ENCODE measurements at regions not wholly inside any gene's neighbourhood (a gene's known extent, or its start where the extent isn't known, plus 50 kb on each side); places are given as distances from the start of the nearest gene placed in this dataset.

GRCh38 chr13:103273825-103274224 lies 207.6 kb upstream of the SLC10A2 start:
- H3K27ac Mint-ChIP-seq (ENCODE audit: unreplicated experiment): no peak overlapping the region
- H3K4me1 Mint-ChIP-seq (ENCODE audit: low read depth): peaks cover 2% of the 10 kb centered on the region
- no peak overlapping the region for H3K4me3 Mint-ChIP-seq (ENCODE audit: unreplicated experiment)
- no peaks in the 10 kb centered on the region for H3K9me3 Mint-ChIP-seq (ENCODE audit: low read depth)
- H3K27me3 Mint-ChIP-seq (ENCODE audit: low read depth): no peaks in the 10 kb centered on the region
- no peak for DNase-seq (ENCODE audit: low spot score)
- no peaks in the 10 kb centered on the region for H3K36me3 Mint-ChIP-seq (ENCODE audit: low read depth)
- no peak for TF ChIP-seq CTCF (IDR thresholded peaks at IDR 0.05)

- no peak overlapping the region for H3K4me3 Mint-ChIP-seq (ENCODE audit: unreplicated experiment)
- no peak for DNase-seq (ENCODE audit: low spot score)
- no peaks in the 10 kb centered on the region for H3K27me3 Mint-ChIP-seq (ENCODE audit: low read depth)
- H3K4me1 Mint-ChIP-seq (ENCODE audit: low read depth): peaks cover 2% of the 10 kb centered on the region
- H3K27ac Mint-ChIP-seq (ENCODE audit: unreplicated experiment): no peak overlapping the region
- no peaks in the 10 kb centered on the region for H3K36me3 Mint-ChIP-seq (ENCODE audit: low read depth)
- H3K9me3 Mint-ChIP-seq (ENCODE audit: low read depth): peaks cover under 1% of the 10 kb centered on the region
- no peak for TF ChIP-seq CTCF (IDR thresholded peaks at IDR 0.05)
Measured at GRCh38 chr13:103272770-103273169, 206.6 kb upstream of the SLC10A2 start.

GRCh38 chr13:103263448-103263847 lies 197.2 kb upstream of the SLC10A2 start:
- H3K4me3 Mint-ChIP-seq (ENCODE audit: unreplicated experiment): no peak overlapping the region
- no peak for TF ChIP-seq CTCF (IDR thresholded peaks at IDR 0.05)

GRCh38 chr13:103255587-103256301 lies 189.5 kb upstream of the SLC10A2 start:
- peaks cover 2% of the 10 kb centered on the region for H3K9me3 Mint-ChIP-seq (ENCODE audit: low read depth)
- H3K36me3 Mint-ChIP-seq (ENCODE audit: low read depth): no peaks in the 10 kb centered on the region
- no peaks in the 10 kb centered on the region for H3K4me1 Mint-ChIP-seq (ENCODE audit: low read depth)
- no peak for DNase-seq (ENCODE audit: low spot score)
- no peak for TF ChIP-seq CTCF (IDR thresholded peaks at IDR 0.05)
- no peak overlapping the region for H3K4me3 Mint-ChIP-seq (ENCODE audit: unreplicated experiment)
- H3K27me3 Mint-ChIP-seq (ENCODE audit: low read depth): no peaks in the 10 kb centered on the region
- no peak overlapping the region for H3K27ac Mint-ChIP-seq (ENCODE audit: unreplicated experiment)

More at GRCh38 chr13:103263448-103263847, 197.2 kb upstream of the SLC10A2 start:
- peaks cover 12% of the 10 kb centered on the region for H3K4me1 Mint-ChIP-seq (ENCODE audit: low read depth)
- H3K9me3 Mint-ChIP-seq (ENCODE audit: low read depth): peaks cover 26% of the 10 kb centered on the region
- peaks cover 10% of the 10 kb centered on the region for H3K36me3 Mint-ChIP-seq (ENCODE audit: low read depth)
- DNase-seq (ENCODE audit: low spot score): no peak
- H3K27me3 Mint-ChIP-seq (ENCODE audit: low read depth): no peaks in the 10 kb centered on the region
- no peak overlapping the region for H3K27ac Mint-ChIP-seq (ENCODE audit: unreplicated experiment)

- no peak for DNase-seq (ENCODE audit: low spot score)
- H3K9me3 Mint-ChIP-seq (ENCODE audit: low read depth): peaks cover 2% of the 10 kb centered on the region
- no peak overlapping the region for H3K4me3 Mint-ChIP-seq (ENCODE audit: unreplicated experiment)
- H3K4me1 Mint-ChIP-seq (ENCODE audit: low read depth): no peaks in the 10 kb centered on the region
- H3K36me3 Mint-ChIP-seq (ENCODE audit: low read depth): no peaks in the 10 kb centered on the region
- TF ChIP-seq CTCF (IDR thresholded peaks at IDR 0.05): no peak
- H3K27ac Mint-ChIP-seq (ENCODE audit: unreplicated experiment): no peak overlapping the region
- H3K27me3 Mint-ChIP-seq (ENCODE audit: low read depth): peaks cover 2% of the 10 kb centered on the region
Measured at GRCh38 chr13:103250071-103250470, 183.9 kb upstream of the SLC10A2 start.

All from chondrocyte (in vitro differentiated cells).